Colonic mucosa (tissue), 4 donors: ENCODE measurements at regions not wholly inside any gene's neighbourhood (a gene's known extent, or its start where the extent isn't known, plus 50 kb on each side); places are given as distances from the start of the nearest gene placed in this dataset.

Source experiments
- DNase-seq: peaks from one replicate; pipeline ENCODE4 v3.0.0-alpha.2; 2020
- H3K27ac ChIP-seq: fragments of 200-600 bp; one replicate; pipeline ENCODE4 v1.8.0; 2021
- H3K27me3 ChIP-seq: fragments of 200-600 bp; one replicate; pipeline ENCODE4 v1.8.0; 2021
- H3K36me3 ChIP-seq: fragments of 200-600 bp; one replicate; pipeline ENCODE4 v1.8.0; 2021
- H3K4me1 ChIP-seq: fragments of 200-600 bp; one replicate; pipeline ENCODE4 v1.8.0; 2021; ENCODE audit warnings: mild to moderate bottlenecking
- H3K4me3 ChIP-seq: fragments of 200-600 bp; one replicate; pipeline ENCODE4 v1.8.0; 2021
- H3K9ac ChIP-seq, 2 donors: one replicate each; pipeline ENCODE4 v1.7.0; 2013; ENCODE audit warnings: control low read depth in 2 of 2, low read depth in 2 of 2, low read length in 2 of 2
- H3K9me3 ChIP-seq: fragments of 200-600 bp; one replicate; pipeline ENCODE4 v1.8.0; 2021
- intact Hi-C: fragments of 100-400 bp; cut with DNase I; formaldehyde crosslinking; loops from one replicate; pipeline ENCODE4 v1.14.1; 2022
- TF ChIP-seq, protein P1 (sequence below): fragments of 200-600 bp; IDR thresholded peaks from one replicate; pipeline ENCODE4 v1.8.0; 2022; ENCODE audit warnings: antibody characterized with exemption, mild to moderate bottlenecking
- donor health status: healthy.
- donor health status: DM: no; HTN: no; CAD: no.
- donor health status: DM: no; HTN: no; CAD: no.

DNA sequence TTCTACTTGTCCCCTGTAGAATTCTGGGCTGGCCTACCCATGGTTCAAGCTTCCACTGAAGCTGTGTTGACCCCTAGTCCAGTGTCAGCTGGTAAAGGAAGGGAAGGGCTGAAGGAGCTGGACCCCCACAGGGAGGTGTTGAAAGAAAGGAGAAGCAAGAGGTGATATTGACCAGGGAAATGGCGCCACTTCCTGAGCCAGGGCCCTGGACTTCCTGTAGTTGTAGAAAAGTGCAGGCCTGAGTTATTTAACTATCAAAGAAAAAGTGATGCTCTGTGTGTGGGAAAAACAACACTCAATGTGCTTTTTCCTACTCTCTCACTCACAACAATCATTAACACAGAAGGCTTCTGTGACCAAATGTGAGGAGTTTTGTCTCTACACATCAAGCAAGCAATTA is 60.0 kb upstream of the IER3 start:
- no peak overlapping the region for H3K27ac ChIP-seq
- no peak overlapping the region for H3K4me3 ChIP-seq
- DNase-seq = no peak
- H3K4me1 ChIP-seq = no peaks in the 10 kb centered on the region
- no peaks in the 10 kb centered on the region for H3K27me3 ChIP-seq
- no peaks in the 10 kb centered on the region for H3K36me3 ChIP-seq
- TF ChIP-seq, protein P1, sequence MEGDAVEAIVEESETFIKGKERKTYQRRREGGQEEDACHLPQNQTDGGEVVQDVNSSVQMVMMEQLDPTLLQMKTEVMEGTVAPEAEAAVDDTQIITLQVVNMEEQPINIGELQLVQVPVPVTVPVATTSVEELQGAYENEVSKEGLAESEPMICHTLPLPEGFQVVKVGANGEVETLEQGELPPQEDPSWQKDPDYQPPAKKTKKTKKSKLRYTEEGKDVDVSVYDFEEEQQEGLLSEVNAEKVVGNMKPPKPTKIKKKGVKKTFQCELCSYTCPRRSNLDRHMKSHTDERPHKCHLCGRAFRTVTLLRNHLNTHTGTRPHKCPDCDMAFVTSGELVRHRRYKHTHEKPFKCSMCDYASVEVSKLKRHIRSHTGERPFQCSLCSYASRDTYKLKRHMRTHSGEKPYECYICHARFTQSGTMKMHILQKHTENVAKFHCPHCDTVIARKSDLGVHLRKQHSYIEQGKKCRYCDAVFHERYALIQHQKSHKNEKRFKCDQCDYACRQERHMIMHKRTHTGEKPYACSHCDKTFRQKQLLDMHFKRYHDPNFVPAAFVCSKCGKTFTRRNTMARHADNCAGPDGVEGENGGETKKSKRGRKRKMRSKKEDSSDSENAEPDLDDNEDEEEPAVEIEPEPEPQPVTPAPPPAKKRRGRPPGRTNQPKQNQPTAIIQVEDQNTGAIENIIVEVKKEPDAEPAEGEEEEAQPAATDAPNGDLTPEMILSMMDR = no peak
- H3K9me3 ChIP-seq = no peaks in the 10 kb centered on the region
- no peak overlapping the region for H3K9ac ChIP-seq
- intact Hi-C loops = no loop called here

GRCh38 chr6:30802731-30803130 is 58.4 kb upstream of the IER3 start:
- H3K4me3 ChIP-seq = no peak overlapping the region
- TF ChIP-seq, protein P1 = no peak
- no peaks in the 10 kb centered on the region for H3K36me3 ChIP-seq
- no peaks in the 10 kb centered on the region for H3K27me3 ChIP-seq
- no peaks in the 10 kb centered on the region for H3K4me1 ChIP-seq
- intact Hi-C loops = no loop called here
- DNase-seq = no peak
- no peaks in the 10 kb centered on the region for H3K9me3 ChIP-seq
- H3K9ac ChIP-seq = no peak overlapping the region
- H3K27ac ChIP-seq = no peak overlapping the region

DNA sequence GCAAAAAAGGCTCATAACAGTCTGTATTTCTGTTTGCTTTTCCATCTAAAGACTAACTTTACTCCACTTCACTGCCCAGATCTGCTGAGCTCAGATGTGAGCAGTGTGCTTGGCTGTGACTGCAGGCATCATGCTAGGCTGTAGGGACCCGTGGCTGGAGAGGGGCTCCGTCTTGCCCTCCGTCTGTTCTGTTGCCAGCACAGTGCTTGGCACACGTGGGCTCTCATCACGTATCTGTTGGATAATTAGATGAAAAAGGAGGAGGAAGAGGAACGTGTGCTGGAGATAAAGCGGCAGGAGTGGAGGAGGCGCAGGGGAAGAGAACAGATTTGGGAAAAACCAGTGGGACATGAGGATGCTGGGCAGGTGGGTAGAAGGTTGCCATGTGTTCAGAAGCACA is 57.6 kb upstream of the IER3 start:
- Histone ChIP-seq H3K36me3 (no peaks in the 10 kb centered on the region), H3K27ac (no peak overlapping the region), H3K27me3 (no peaks in the 10 kb centered on the region), H3K4me1 (no peaks in the 10 kb centered on the region), H3K4me3 (no peak overlapping the region), H3K9me3 (no peaks in the 10 kb centered on the region), H3K9ac (no peak overlapping the region)
- DNase-seq = no peak
- TF ChIP-seq, protein P1 = no peak
- intact Hi-C loops = no loop called here

DNA sequence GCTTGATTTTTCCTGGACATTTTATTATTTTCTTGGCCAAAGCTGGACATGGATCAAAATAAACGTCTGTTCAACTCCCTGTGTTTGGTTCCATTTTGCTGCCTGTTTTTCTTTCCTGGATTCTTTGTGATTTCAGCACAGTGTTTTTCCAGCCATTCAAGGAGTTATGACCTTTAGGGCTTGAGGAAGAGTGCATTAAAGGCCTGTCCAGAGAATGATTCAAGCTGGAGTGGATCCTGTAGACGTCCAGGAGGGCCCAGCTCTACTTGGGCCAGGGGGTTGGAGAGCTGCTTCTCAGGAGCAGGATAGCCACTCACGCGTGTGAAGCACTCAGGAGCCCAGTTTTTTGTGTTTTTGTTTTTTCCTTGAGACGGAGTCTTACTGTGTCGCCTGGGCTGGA is 56.5 kb upstream of the IER3 start:
- intact Hi-C loops = no loop called here
- Histone ChIP-seq H3K27ac (no peak overlapping the region), H3K9me3 (no peaks in the 10 kb centered on the region)

GRCh38 chr6:30799210-30799609 is 54.9 kb upstream of the IER3 start:
- DNase-seq = no peak
- H3K4me3 ChIP-seq = no peak overlapping the region
- H3K9ac ChIP-seq = no peak overlapping the region
- TF ChIP-seq, protein P1 = no peak
- H3K9me3 ChIP-seq = no peaks in the 10 kb centered on the region
- H3K27me3 ChIP-seq = no peaks in the 10 kb centered on the region
- no peaks in the 10 kb centered on the region for H3K4me1 ChIP-seq
- intact Hi-C loops = no loop called here
- H3K27ac ChIP-seq = no peak overlapping the region
- H3K36me3 ChIP-seq = no peaks in the 10 kb centered on the region

More for the DNA sequence above, 56.5 kb upstream of the IER3 start:
- no peaks in the 10 kb centered on the region for H3K36me3 ChIP-seq
- H3K9ac ChIP-seq = no peak overlapping the region
- H3K4me3 ChIP-seq = no peak overlapping the region
- no peaks in the 10 kb centered on the region for H3K4me1 ChIP-seq
- TF ChIP-seq, protein P1 = no peak
- no peak for DNase-seq
- H3K27me3 ChIP-seq = no peaks in the 10 kb centered on the region

GRCh38 chr6:30798494-30798893 is 54.1 kb upstream of the IER3 start:
- Histone ChIP-seq H3K9ac (no peak overlapping the region), H3K4me1 (no peaks in the 10 kb centered on the region), H3K27me3 (no peaks in the 10 kb centered on the region), H3K27ac (no peak overlapping the region), H3K9me3 (no peaks in the 10 kb centered on the region), H3K36me3 (no peaks in the 10 kb centered on the region), H3K4me3 (no peak overlapping the region)
- no peak for DNase-seq
- intact Hi-C loops = no loop called here
- TF ChIP-seq, protein P1 = no peak
